PC-3 (cell line): ENCODE measurements at regions not wholly inside any gene's neighbourhood (a gene's known extent, or its start where the extent isn't known, plus 50 kb on each side); places are given as distances from the start of the nearest gene placed in this dataset.

ENCODE experiments used
- CTCF ChIP-seq: fragments of 300-600 bp; sonication (generic); conservative IDR thresholded peaks from 2 replicates; pipeline ENCODE4 v1.5.1; 2017; ENCODE audit warnings: antibody characterized with exemption, low read depth, mild to moderate bottlenecking, low read length
- EZH2phosphoT487 ChIP-seq: fragments of 300-600 bp; sonication (generic); IDR thresholded peaks from 2 replicates; pipeline ENCODE4 v1.6.1; 2018; ENCODE audit warnings: mild to moderate bottlenecking, antibody characterized with exemption, low read length, borderline replicate concordance

- TF ChIP-seq CTCF, result no peak
- no peak for TF ChIP-seq EZH2phosphoT487
Measured at GRCh38 chr12:105573574-105573973, 243.1 kb downstream of the C12orf75 start.
